Prostate gland (tissue), 2 donors: ENCODE measurements at regions not wholly inside any gene's neighbourhood (a gene's known extent, or its start where the extent isn't known, plus 50 kb on each side); places are given as distances from the start of the nearest gene placed in this dataset.

Experiments used
- DNase-seq: peaks from one replicate; pipeline ENCODE4 v3.0.0-alpha.2; 2019; ENCODE audit warnings: low spot score
- H3K27ac ChIP-seq, 2 donors: fragments of 200-600 bp; sonication (generic); 2 replicates each; pipeline ENCODE4 v1.5.1; 2017 to 2019
- H3K27me3 ChIP-seq: fragments of 200-600 bp; sonication (generic); replicated peaks from 2 replicates; pipeline ENCODE4 v1.5.1; 2019; ENCODE audit not compliant: insufficient read depth
- H3K36me3 ChIP-seq, 2 donors: fragments of 200-600 bp; sonication (generic); 1 replicate in 1 of 2; 2 replicates in 1 of 2; pipeline versions ENCODE4 v1.5.1 to v1.8.1; 2017 to 2019
- H3K4me1 ChIP-seq: fragments of 200-600 bp; sonication (generic); replicated peaks from 2 replicates; pipeline ENCODE4 v1.5.1; 2019
- H3K4me3 ChIP-seq, 2 donors: fragments of 200-600 bp; sonication (generic); 2 replicates each; pipeline ENCODE4 v1.5.1; 2017 to 2019
- H3K9me3 ChIP-seq: fragments of 200-600 bp; sonication (generic); 2 replicates; pipeline ENCODE4 v1.5.1; 2017
- CTCF ChIP-seq, 4 experiments: fragments of 200-600 bp in 2 of 4; fragments of 450-650 bp in 2 of 4; sonication (generic) in 2 of 4; IDR thresholded peaks; 1 replicate in 3 of 4; 2 replicates in 1 of 4; pipeline ENCODE4 v1.5.1; 2016 to 2019; ENCODE audit warnings: antibody characterized with exemption in 4 of 4, mild to moderate bottlenecking in 2 of 4, moderate library complexity in 2 of 4
- POLR2A ChIP-seq: fragments of 450-650 bp; IDR thresholded peaks from one replicate; pipeline ENCODE4 v1.6.1; 2016; ENCODE audit warnings: antibody characterized with exemption, mild to moderate bottlenecking
- POLR2AphosphoS5 ChIP-seq: sonication (generic); formaldehyde crosslinking; IDR thresholded peaks from one replicate; pipeline ENCODE4 v1.6.1; 2017; ENCODE audit warnings: antibody characterized with exemption
- WGBS: methylation state at CpG from one replicate; pipeline ENCODE4 v1.1.5; 2018; 5-methylcytosine and 5-hydroxymethylcytosine counted together
- intact Hi-C: fragments of 100-400 bp; cut with DNase I; formaldehyde crosslinking; loops from one replicate; pipeline ENCODE4 v1.14.2; 2022

DNA sequence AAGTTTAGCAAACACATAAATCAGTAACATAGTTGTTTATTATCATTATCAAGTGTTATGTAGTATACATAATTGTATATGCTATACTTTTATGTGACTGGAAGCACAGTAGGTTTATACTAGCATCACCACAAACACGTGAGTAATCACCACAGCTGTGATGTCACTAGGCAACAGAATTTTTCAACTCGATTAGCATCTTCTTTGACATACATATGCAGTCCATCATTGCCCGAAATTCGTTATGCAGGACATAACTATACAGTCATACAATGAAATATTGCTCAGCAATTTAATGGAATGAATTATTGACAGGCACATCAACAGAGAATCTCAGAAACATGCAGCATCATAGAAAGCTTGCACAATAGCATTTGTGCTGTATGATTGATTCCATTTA is 77.7 kb downstream of the LSM5 start:
- no peak for DNase-seq
- Histone ChIP-seq H3K9me3 (no peaks in the 10 kb centered on the region), H3K4me1 (no peaks in the 10 kb centered on the region), H3K36me3 (no peaks in the 10 kb centered on the region), H3K4me3 (no peak overlapping the region), H3K27ac (no peak overlapping the region), H3K27me3 (no peaks in the 10 kb centered on the region)
- 75% methylated on average over 4 of the region's 4 CpGs for WGBS
- intact Hi-C loops: no loop called here
- no peak for TF ChIP-seq POLR2A
- TF ChIP-seq CTCF (IDR thresholded peaks at IDR 0.05): no peak
- no peak for TF ChIP-seq POLR2AphosphoS5

DNA sequence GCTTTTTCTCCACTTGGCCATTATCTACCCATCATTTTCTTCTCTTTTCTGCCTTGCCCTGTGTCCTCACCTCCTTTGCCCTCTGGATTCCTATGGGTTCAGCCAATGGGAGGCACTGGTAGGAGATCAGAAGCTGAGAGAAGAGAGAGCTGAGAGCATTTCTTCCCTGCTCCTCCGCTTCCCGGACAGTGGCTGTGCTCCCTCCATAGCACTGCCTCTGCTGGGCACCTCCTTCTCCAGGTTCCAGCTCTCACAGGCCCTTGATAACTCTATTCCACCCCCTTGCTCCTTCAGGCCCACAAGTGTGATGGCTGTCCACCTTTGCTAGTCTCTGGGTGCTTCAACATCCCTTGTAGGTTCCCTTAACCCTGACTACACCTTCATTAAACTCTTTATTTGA is 79.6 kb downstream of the LSM5 start:
- 89% methylated on average over 2 of the region's 2 CpGs for WGBS
- no peak for DNase-seq
- TF ChIP-seq CTCF (IDR thresholded peaks at IDR 0.05): no peak
- TF ChIP-seq POLR2A: no peak
- TF ChIP-seq POLR2AphosphoS5: no peak
- Histone ChIP-seq H3K9me3 (no peaks in the 10 kb centered on the region), H3K36me3 (no peaks in the 10 kb centered on the region), H3K27me3 (no peaks in the 10 kb centered on the region), H3K27ac (no peak overlapping the region), H3K4me3 (no peak overlapping the region), H3K4me1 (no peaks in the 10 kb centered on the region)
- intact Hi-C loops: no loop called here

DNA sequence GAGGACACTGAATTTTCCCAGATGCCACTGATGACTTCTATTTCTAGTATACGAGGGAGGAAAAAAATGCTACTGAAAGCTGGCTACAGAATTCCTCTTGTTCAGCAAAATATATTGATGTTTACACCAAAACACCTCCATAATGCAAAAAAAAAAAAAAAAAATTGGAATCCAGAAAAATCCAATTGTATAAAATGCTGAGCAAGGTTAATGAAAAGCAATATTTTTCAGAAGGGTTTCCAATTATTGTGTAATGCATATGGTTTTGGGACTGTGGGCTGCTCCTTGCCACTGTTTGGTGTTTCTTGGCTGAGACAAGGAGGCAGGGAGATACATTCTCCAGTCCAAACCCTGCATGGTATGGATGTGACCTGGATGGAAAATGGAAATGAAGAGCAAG is 83.8 kb downstream of the LSM5 start:
- WGBS: 0% methylated on average over 1 of the region's 1 CpG
- H3K4me3 ChIP-seq: no peak overlapping the region

GRCh38 chr7:32403463-32404229 is 86.5 kb downstream of the LSM5 start:
- intact Hi-C loops: no loop called here

More for the DNA sequence above, 83.8 kb downstream of the LSM5 start:
- no peaks in the 10 kb centered on the region for H3K4me1 ChIP-seq
- H3K27me3 ChIP-seq: no peaks in the 10 kb centered on the region
- TF ChIP-seq CTCF (IDR thresholded peaks at IDR 0.05) (no peak), POLR2A (no peak), POLR2AphosphoS5 (no peak)
- DNase-seq: no peak
- intact Hi-C loops: no loop called here
- H3K36me3 ChIP-seq: no peaks in the 10 kb centered on the region
- H3K9me3 ChIP-seq: no peaks in the 10 kb centered on the region
- no peak overlapping the region for H3K27ac ChIP-seq

More at GRCh38 chr7:32403463-32404229, 86.5 kb downstream of the LSM5 start:
- Histone ChIP-seq H3K9me3 (no peaks in the 10 kb centered on the region), H3K4me3 (no peak overlapping the region), H3K4me1 (no peaks in the 10 kb centered on the region), H3K27me3 (no peaks in the 10 kb centered on the region), H3K36me3 (no peaks in the 10 kb centered on the region), H3K27ac (no peak overlapping the region)
- TF ChIP-seq POLR2AphosphoS5: no peak
- TF ChIP-seq POLR2A: no peak
- no peak for TF ChIP-seq CTCF (IDR thresholded peaks at IDR 0.05)
- no peak for DNase-seq
- WGBS: 77% methylated on average over 11 of the region's 11 CpGs
